H9 (cell line): ENCODE measurements at regions not wholly inside any gene's neighbourhood (a gene's known extent, or its start where the extent isn't known, plus 50 kb on each side); places are given as distances from the start of the nearest gene placed in this dataset.

ENCODE experiments used
- DNase-seq: peaks from one replicate; pipeline ENCODE4 v3.0.0-alpha.2; 2017
- H2AFZ ChIP-seq: one replicate; pipeline ENCODE4 v1.6.1; 2013; ENCODE audit warnings: mild to moderate bottlenecking, low read length, control low read depth, moderate library complexity
- H2AK5ac ChIP-seq: 2 replicates; pipeline ENCODE4 v1.6.1; 2013; ENCODE audit warnings: low read length, control low read depth, mixed read lengths; ENCODE audit not compliant: insufficient read length
- H2BK120ac ChIP-seq: one replicate; pipeline ENCODE4 v1.6.1; 2013; ENCODE audit warnings: low read depth, mild to moderate bottlenecking, low read length, control low read depth, inconsistent platforms; ENCODE audit not compliant: poor library complexity, severe bottlenecking
- H2BK12ac ChIP-seq: 2 replicates; pipeline ENCODE4 v1.6.1; 2013; ENCODE audit warnings: low read length, control low read depth, mixed read lengths, low read depth; ENCODE audit not compliant: insufficient read length
- H2BK15ac ChIP-seq: 2 replicates; pipeline ENCODE4 v1.6.1; 2013; ENCODE audit warnings: low read depth, low read length, control low read depth
- H2BK20ac ChIP-seq: one replicate; pipeline ENCODE4 v1.6.1; 2013; ENCODE audit warnings: low read depth, mild to moderate bottlenecking, low read length, control low read depth, inconsistent platforms; ENCODE audit not compliant: poor library complexity, severe bottlenecking
- H2BK5ac ChIP-seq: 2 replicates; pipeline ENCODE4 v1.6.1; 2013; ENCODE audit warnings: low read length, control low read depth, mixed read lengths; ENCODE audit not compliant: insufficient read length
- H3K14ac ChIP-seq: 2 replicates; pipeline ENCODE4 v1.6.1; 2013; ENCODE audit warnings: low read length, control low read depth; ENCODE audit not compliant: insufficient read depth
- H3K18ac ChIP-seq: 2 replicates; pipeline ENCODE4 v1.6.1; 2013; ENCODE audit warnings: low read depth, mild to moderate bottlenecking, mixed read lengths, low read length, control low read depth; ENCODE audit not compliant: insufficient read length
- H3K23ac ChIP-seq: 2 replicates; pipeline ENCODE4 v1.6.1; 2013; ENCODE audit warnings: low read length, control low read depth, mixed read lengths, low read depth; ENCODE audit not compliant: insufficient read length
- H3K23me2 ChIP-seq: 2 replicates; pipeline ENCODE4 v1.6.1; 2013; ENCODE audit warnings: low read depth, mild to moderate bottlenecking, mixed read lengths, low read length, control low read depth; ENCODE audit not compliant: insufficient read length, poor library complexity, severe bottlenecking
- H3K27ac ChIP-seq: 2 replicates; pipeline ENCODE4 v1.5.1; 2013; ENCODE audit warnings: low read length, control low read depth, mixed read lengths, low read depth; ENCODE audit not compliant: insufficient read length
- H3K27me3 ChIP-seq: 2 replicates; pipeline ENCODE4 v1.6.1; 2013; ENCODE audit warnings: low read length, control low read depth, inconsistent platforms; ENCODE audit not compliant: insufficient read depth
- H3K4ac ChIP-seq: 2 replicates; pipeline ENCODE4 v1.6.1; 2013; ENCODE audit warnings: low read depth, mild to moderate bottlenecking, control low read depth, inconsistent platforms, low read length, moderate library complexity
- H3K4me1 ChIP-seq: 2 replicates; pipeline ENCODE4 v1.6.1; 2013; ENCODE audit warnings: low read length, control low read depth, inconsistent platforms; ENCODE audit not compliant: insufficient read depth
- H3K4me2 ChIP-seq: 2 replicates; pipeline ENCODE4 v1.6.1; 2013; ENCODE audit warnings: low read length, control low read depth, mixed read lengths; ENCODE audit not compliant: insufficient read length, insufficient read depth
- H3K56ac ChIP-seq: 2 replicates; pipeline ENCODE4 v1.6.1; 2013; ENCODE audit warnings: low read depth, mild to moderate bottlenecking, mixed read lengths, low read length, control low read depth; ENCODE audit not compliant: insufficient read length
- H3K79me1 ChIP-seq: 2 replicates; pipeline ENCODE4 v1.6.1; 2013; ENCODE audit warnings: low read depth, mild to moderate bottlenecking, moderate library complexity, low read length, control low read depth, inconsistent platforms; ENCODE audit not compliant: insufficient read depth, poor library complexity, severe bottlenecking
- H3K79me2 ChIP-seq: 2 replicates; pipeline ENCODE4 v1.6.1; 2013; ENCODE audit warnings: low read length, control low read depth, inconsistent platforms; ENCODE audit not compliant: insufficient read depth
- H3K9ac ChIP-seq: 2 replicates; pipeline ENCODE4 v1.6.1; 2013; ENCODE audit warnings: low read length, control low read depth, mixed read lengths; ENCODE audit not compliant: insufficient read length; ENCODE audit errors: extremely low read depth
- H3K9me3 ChIP-seq: one replicate; pipeline ENCODE4 v1.6.1; 2013; ENCODE audit warnings: low read depth, low read length, inconsistent platforms; ENCODE audit not compliant: control insufficient read depth
- H3T11ph ChIP-seq: one replicate; pipeline ENCODE4 v1.6.1; 2013; ENCODE audit warnings: mild to moderate bottlenecking, low read length, control low read depth, inconsistent platforms
- H4K20me1 ChIP-seq: one replicate; pipeline ENCODE4 v1.6.1; 2013; ENCODE audit not compliant: control insufficient read depth, insufficient read length, insufficient read depth
- H4K5ac ChIP-seq: 2 replicates; pipeline ENCODE4 v1.6.1; 2013; ENCODE audit warnings: low read depth, mild to moderate bottlenecking, mixed read lengths, low read length, control low read depth; ENCODE audit not compliant: insufficient read length
- H4K8ac ChIP-seq: replicated peaks from 2 replicates; pipeline ENCODE4 v1.6.1; 2013; ENCODE audit warnings: low read length, control low read depth, mixed read lengths, low read depth; ENCODE audit not compliant: insufficient read length
- H4K91ac ChIP-seq: 2 replicates; pipeline ENCODE4 v1.6.1; 2013; ENCODE audit warnings: low read depth, mild to moderate bottlenecking, moderate library complexity, mixed read lengths, low read length, control low read depth; ENCODE audit not compliant: insufficient read length
- H3K27ac Mint-ChIP-seq, 3 experiments: 2 replicates in 2 of 3; 3 replicates in 1 of 3; pipeline ENCODE4 v1.8.0; 2020 to 2021; ENCODE audit warnings: mixed read lengths in 3 of 3, mild to moderate bottlenecking in 1 of 3, moderate library complexity in 1 of 3
- H3K27me3 Mint-ChIP-seq: 2 replicates; pipeline ENCODE4 v1.8.0; 2021; ENCODE audit warnings: low read depth, mild to moderate bottlenecking, moderate library complexity, mixed read lengths
- H3K36me3 Mint-ChIP-seq, 3 experiments: 2 replicates in 2 of 3; 3 replicates in 1 of 3; pipeline ENCODE4 v1.8.0; 2020 to 2021; ENCODE audit warnings: low read depth in 3 of 3, mixed read lengths in 3 of 3; ENCODE audit not compliant: insufficient read depth in 1 of 3
- H3K4me1 Mint-ChIP-seq, 2 experiments: 2 replicates each; pipeline ENCODE4 v1.8.0; 2020; ENCODE audit warnings: mixed read lengths in 2 of 2
- H3K4me3 Mint-ChIP-seq, 2 experiments: 2 replicates in 1 of 2; 3 replicates in 1 of 2; pipeline ENCODE4 v1.8.0; 2020 to 2021; ENCODE audit warnings: mild to moderate bottlenecking in 2 of 2, mixed read lengths in 2 of 2, moderate library complexity in 1 of 2
- H3K9me3 Mint-ChIP-seq, 2 experiments: 2 replicates in 1 of 2; 3 replicates in 1 of 2; pipeline ENCODE4 v1.8.0; 2020; ENCODE audit warnings: mild to moderate bottlenecking in 2 of 2, mixed read lengths in 2 of 2, moderate library complexity in 1 of 2
- CTCF ChIP-seq: fragments of 200-600 bp; sonication (generic); conservative IDR thresholded peaks from 3 replicates; pipeline ENCODE4 v1.8.0; 2021; ENCODE audit warnings: antibody characterized with exemption, mild to moderate bottlenecking
- WGBS: extraction: QIAGEN DNeasy Blood & Tissue Kit; methylation state at CpG from one replicate; pipeline ENCODE4 v1.1.7; 2013; ENCODE audit warnings: missing lambda C conversion rate, low lambda C conversion rate, mixed read lengths; ENCODE audit not compliant: insufficient read length; ENCODE audit errors: extremely low coverage; 5-methylcytosine and 5-hydroxymethylcytosine counted together

GRCh38 chr1:78234496-78234895 is 188.7 kb downstream of the GIPC2 start:
- Histone ChIP-seq H3K27me3 (peaks cover 47% of the 10 kb centered on the region), H3K79me1 (no peaks in the 10 kb centered on the region), H3K4me2 (no peak overlapping the region), H3K4me1 (no peaks in the 10 kb centered on the region), H3K18ac (no peak overlapping the region), H3K23me2 (no peaks in the 10 kb centered on the region), H3K27ac (no peak overlapping the region), H2BK20ac (no peak overlapping the region), H4K20me1 (no peaks in the 10 kb centered on the region), H2AK5ac (no peak overlapping the region), H4K91ac (no peak overlapping the region), H3K23ac (no peak overlapping the region), H3K56ac (no peak overlapping the region), H3K9ac (no peak overlapping the region), H4K8ac (no peak overlapping the region), H2BK5ac (no peak overlapping the region), H2BK120ac (no peak overlapping the region), H3K4ac (no peak overlapping the region), H3K9me3 (no peaks in the 10 kb centered on the region), H2AFZ (no peak overlapping the region), H2BK15ac (no peak overlapping the region), H4K5ac (no peak overlapping the region), H3T11ph (no peak overlapping the region), H2BK12ac (no peak overlapping the region), H3K14ac (no peak overlapping the region), H3K79me2 (no peaks in the 10 kb centered on the region)
- Mint-ChIP-seq H3K36me3 (no peaks in the 10 kb centered on the region; a peak in 1 of 7 replicates), H3K4me3 (no peak overlapping the region), H3K27ac (no peak overlapping the region), H3K4me1 (peaks cover 11 to 28% of the 10 kb centered on the region in 2 experiments), H3K27me3 (peaks cover 97% of the 10 kb centered on the region), H3K9me3 (peaks cover 9 to 13% of the 10 kb centered on the region in 2 experiments)
- DNase-seq = no peak
- no CpG with 5 or more reads among the region's 3 CpGs for WGBS
- TF ChIP-seq CTCF = no peak
